ENCODE measurements at regions not wholly inside any gene's neighbourhood (a gene's known extent, or its start where the extent isn't known, plus 50 kb on each side); places are given as distances from the start of the nearest gene placed in this dataset.

DNA sequence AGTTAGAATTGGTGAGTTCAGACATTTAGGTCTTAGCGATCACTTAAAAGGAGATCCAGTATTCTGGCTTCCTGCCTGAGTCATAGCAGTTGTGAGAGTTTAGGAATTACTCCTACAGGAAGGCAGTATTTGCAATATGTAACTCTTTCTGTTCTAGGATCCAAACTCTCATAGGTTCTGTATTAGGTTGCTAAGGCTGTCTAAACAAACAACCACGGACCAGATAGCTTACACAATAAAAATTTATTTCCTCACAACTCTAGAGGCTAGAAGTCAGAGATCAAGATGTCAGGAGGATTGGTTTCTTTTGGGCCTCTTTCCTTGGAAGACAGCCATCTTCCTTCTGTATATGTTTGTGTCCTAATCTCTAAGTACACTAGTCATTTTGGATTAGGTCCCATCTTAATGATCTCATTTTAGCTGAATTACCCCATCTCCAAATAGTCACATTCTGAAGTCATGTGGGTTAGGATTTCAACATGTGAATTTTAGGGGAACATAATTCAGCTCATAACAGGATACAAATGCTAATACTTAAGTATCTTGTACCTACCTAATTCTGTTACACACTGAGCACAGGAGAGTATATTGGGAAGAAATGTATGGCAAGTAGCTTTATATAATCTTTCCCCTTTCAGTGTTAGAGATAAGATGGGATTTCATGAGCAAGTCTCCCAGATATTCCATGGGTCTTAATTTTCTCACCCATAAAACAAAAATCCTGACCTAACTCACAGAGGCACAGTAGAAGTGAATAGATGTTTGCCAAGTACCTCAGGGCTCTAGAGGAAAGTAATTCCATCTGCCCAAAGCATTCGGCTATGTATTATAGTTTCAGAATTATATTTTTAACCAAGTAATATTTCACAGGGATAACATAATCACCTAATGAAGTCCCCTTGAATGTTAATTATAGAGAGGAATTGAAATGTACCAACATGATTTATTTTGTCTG, 144.4 kb downstream of the PTBP2 start:
- Histone ChIP-seq H3K4me1 (ENCODE audit: control insufficient read depth in 1 of 2, insufficient read depth in 2 of 2, low read length in 2 of 2) (no peaks in the 10 kb centered on the region), H3K27ac (ENCODE audit: low read depth, low read length) (no peak overlapping the region), H3K79me2 (ENCODE audit: insufficient read depth, low read length) (no peaks in the 10 kb centered on the region), H3K9ac (ENCODE audit: low read length) (no peak overlapping the region), H3K9me3 (ENCODE audit: control insufficient read depth in 1 of 2, insufficient read depth in 1 of 2, low read depth in 1 of 2, low read length in 2 of 2) (no peaks in the 10 kb centered on the region), H3K27me3 (ENCODE audit: insufficient read depth, low read length) (no peaks in the 10 kb centered on the region), H3K4me3 (replicated peaks in 1 of 2; ENCODE audit: low read depth in 1 of 2, low read length in 2 of 2) (no peak overlapping the region), H2AFZ (ENCODE audit: low read depth, low read length, poor library complexity, severe bottlenecking) (no peak overlapping the region), H3K9me2 (ENCODE audit: insufficient read depth) (no peaks in the 10 kb centered on the region), H3K36me3 (ENCODE audit: control insufficient read depth in 1 of 2, insufficient read depth in 2 of 2, low read length in 2 of 2) (no peaks in the 10 kb centered on the region), H4K20me1 (ENCODE audit: insufficient read depth) (no peaks in the 10 kb centered on the region), H3K4me2 (ENCODE audit: low read length) (no peak overlapping the region)
- ChIA-PET RAD21 (ENCODE audit: low non-redundant PET in 1 of 2, low total read pairs in 2 of 2, uncharacterized antibody in 2 of 2, unreplicated experiment in 2 of 2) (no interaction called here), POLR2A (no interaction called here), CTCF (no interaction called here)
- intact Hi-C loops (cut with micrococcal nuclease), result no loop called here
- ATAC-seq, result no peak
- no peak for DNase-seq (ENCODE audit: low read depth, low spot score)
- TF ChIP-seq ZBTB33 (IDR thresholded peaks at IDR 0.05; ENCODE audit: extremely low read depth, insufficient replicate concordance, low read length) (no peak), EGR1 (IDR thresholded peaks at IDR 0.05; ENCODE audit: low read depth) (no peak), RAD21 (IDR thresholded peaks at IDR 0.05; ENCODE audit: low read depth) (no peak), MAX (IDR thresholded peaks at IDR 0.05) (no peak), JUND (IDR thresholded peaks at IDR 0.05) (no peak), EZH2 (IDR thresholded peaks at IDR 0.05) (no peak), SIN3A (IDR thresholded peaks at IDR 0.05; ENCODE audit: low read depth) (no peak), CEBPB (IDR thresholded peaks at IDR 0.05; ENCODE audit: low read depth) (no peak), ATF3 (IDR thresholded peaks at IDR 0.05) (no peak), TCF7L2 (IDR thresholded peaks at IDR 0.05; ENCODE audit: borderline replicate concordance, extremely low read depth, insufficient read depth, insufficient read length) (no peak)
- BruUV-seq (replicated peaks), result no TSS peak

Data from HCT116 (cell line).